ENCODE measurements at regions not wholly inside any gene's neighbourhood (a gene's known extent, or its start where the extent isn't known, plus 50 kb on each side); places are given as distances from the start of the nearest gene placed in this dataset.
"Not testable (repeated sequence)": the region's sequence is repeated elsewhere in the genome, so short reads cannot be mapped to it uniquely, and the experiment has no call there.

DNA sequence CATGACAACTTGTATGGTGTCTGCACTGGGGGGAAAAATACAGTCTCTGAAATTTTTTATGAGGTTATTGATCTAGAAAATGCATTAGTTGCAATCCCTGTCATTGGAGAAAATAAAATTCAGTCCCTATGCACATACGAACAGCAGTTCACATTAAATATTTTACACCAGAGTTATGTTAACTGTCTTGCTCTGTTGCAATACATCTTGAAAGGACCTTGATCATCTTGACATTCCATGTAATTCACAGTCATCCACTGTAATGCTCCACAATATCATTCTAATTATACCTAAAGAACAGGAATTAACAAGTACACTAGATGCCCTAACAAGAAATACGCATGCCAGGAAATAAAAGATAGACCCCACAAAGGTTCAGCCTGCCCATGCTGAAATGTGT, 934.6 kb upstream of the PCDH10 start:
- TF ChIP-seq, protein P1, sequence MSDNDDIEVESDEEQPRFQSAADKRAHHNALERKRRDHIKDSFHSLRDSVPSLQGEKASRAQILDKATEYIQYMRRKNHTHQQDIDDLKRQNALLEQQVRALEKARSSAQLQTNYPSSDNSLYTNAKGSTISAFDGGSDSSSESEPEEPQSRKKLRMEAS (IDR thresholded peaks at IDR 0.05; ENCODE audit: low read depth, low read length), result no peak
- TF ChIP-seq CTCF (IDR thresholded peaks at IDR 0.05; ENCODE audit: low read depth, low read length) (no peak), MYC (IDR thresholded peaks at IDR 0.05; ENCODE audit: low read depth, low read length) (no peak), POLR2A (IDR thresholded peaks at IDR 0.05; ENCODE audit: extremely low read depth, insufficient read length) (no peak)
- no peak for DNase-seq (ENCODE audit: low read depth)
- H3K4me3 ChIP-seq (ENCODE audit: low read depth, low read length), result no peak overlapping the region

GRCh38 chr4:132218406-132218805, 930.7 kb upstream of the PCDH10 start:
- TF ChIP-seq POLR2A (IDR thresholded peaks at IDR 0.05; ENCODE audit: extremely low read depth, insufficient read length) (no peak), MYC (IDR thresholded peaks at IDR 0.05; ENCODE audit: low read depth, low read length) (no peak), CTCF (IDR thresholded peaks at IDR 0.05; ENCODE audit: low read depth, low read length) (no peak)
- TF ChIP-seq, protein P1 (IDR thresholded peaks at IDR 0.05; ENCODE audit: low read depth, low read length), result no peak
- DNase-seq (ENCODE audit: low read depth), result no peak
- no peak overlapping the region for H3K4me3 ChIP-seq (ENCODE audit: low read depth, low read length)

DNA sequence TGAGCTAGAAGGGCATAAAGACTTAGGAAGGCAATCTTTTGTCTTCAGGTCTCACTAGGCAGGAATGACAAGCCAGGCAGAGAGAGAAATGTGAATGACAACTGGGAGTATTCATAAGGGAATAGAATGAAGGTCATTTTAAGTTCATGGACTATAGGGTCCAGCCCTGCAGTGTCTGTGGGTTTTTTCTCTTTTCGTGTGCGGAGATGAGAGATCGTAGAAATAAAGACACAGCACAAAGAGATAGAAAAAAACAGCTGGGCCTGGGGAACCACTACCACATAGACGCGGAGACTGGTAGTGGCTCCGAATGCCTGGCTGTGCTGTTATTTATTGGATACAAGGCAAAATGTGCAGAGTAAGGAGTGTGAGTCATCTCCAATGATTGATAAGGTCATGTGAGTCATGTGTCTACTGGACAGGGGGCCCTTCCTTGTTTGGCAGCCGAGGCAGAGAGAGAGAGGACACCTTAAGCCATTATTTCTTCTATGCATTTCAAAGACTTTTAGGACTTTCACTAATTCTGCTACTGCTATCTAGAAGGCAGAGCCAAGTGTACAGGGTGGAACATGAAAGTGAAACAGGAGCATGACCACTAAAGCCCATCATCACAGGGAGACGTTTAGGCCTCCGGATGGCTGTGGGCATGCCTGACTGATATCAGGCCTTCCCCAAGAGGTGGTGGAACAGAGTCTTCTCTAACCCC, 921.8 kb upstream of the PCDH10 start:
- TF ChIP-seq MYC (IDR thresholded peaks at IDR 0.05; ENCODE audit: low read depth, low read length), result no peak
- TF ChIP-seq POLR2A (IDR thresholded peaks at IDR 0.05; ENCODE audit: extremely low read depth, insufficient read length), result no peak
- TF ChIP-seq CTCF (IDR thresholded peaks at IDR 0.05; ENCODE audit: low read depth, low read length), result no peak
- TF ChIP-seq, protein P1 (IDR thresholded peaks at IDR 0.05; ENCODE audit: low read depth, low read length), result no peak

DNA sequence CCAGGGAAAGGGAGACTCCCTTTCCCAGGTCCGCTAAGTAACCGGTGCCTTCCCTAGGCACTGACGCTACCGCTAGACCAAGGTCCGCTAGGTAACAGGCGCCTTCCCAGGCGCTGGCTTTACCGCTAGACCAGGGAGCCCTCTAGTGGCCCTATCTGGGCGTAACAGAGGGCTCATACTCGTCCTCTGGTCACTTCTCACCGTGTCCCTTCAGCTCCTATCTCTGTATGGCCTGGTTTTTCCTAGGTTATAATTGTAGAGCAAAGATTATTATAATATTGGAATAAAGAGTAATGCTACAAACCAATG, 921.3 kb upstream of the PCDH10 start:
- DNase-seq (ENCODE audit: low read depth), result peak; percentile 32
- H3K4me3 ChIP-seq (ENCODE audit: low read depth, low read length), result not testable (repeated sequence)
- peak; percentile 43 for TF ChIP-seq CTCF (IDR thresholded peaks at IDR 0.05; ENCODE audit: low read depth, low read length)

More for the DNA sequence above, 921.8 kb upstream of the PCDH10 start:
- no peak for DNase-seq (ENCODE audit: low read depth)
- H3K4me3 ChIP-seq (ENCODE audit: low read depth, low read length), result no peak overlapping the region

DNA sequence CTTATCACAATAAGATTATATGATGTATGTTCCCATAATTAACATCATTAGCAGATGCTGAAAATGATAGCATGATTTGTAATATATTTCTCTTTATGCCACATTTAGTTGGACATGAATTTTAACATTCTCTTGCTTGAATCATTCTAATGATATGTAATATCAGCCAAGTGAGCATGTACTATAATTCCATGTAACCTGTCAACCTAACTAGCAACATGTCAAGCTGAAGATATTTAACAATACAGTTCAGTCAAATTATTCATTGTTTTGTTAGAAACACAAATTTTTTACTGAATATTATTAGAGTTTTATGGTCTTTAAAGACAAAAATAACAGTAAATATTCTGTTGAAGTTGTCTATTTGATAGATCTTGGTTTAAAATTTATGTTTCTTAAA, 920.4 kb upstream of the PCDH10 start:
- TF ChIP-seq MYC (IDR thresholded peaks at IDR 0.05; ENCODE audit: low read depth, low read length) (no peak), CTCF (IDR thresholded peaks at IDR 0.05; ENCODE audit: low read depth, low read length) (no peak), POLR2A (IDR thresholded peaks at IDR 0.05; ENCODE audit: extremely low read depth, insufficient read length) (no peak)
- TF ChIP-seq, protein P1 (IDR thresholded peaks at IDR 0.05; ENCODE audit: low read depth, low read length), result no peak
- DNase-seq (ENCODE audit: low read depth), result no peak

GRCh38 chr4:132230025-132230424, 919.1 kb upstream of the PCDH10 start:
- no peak for DNase-seq (ENCODE audit: low read depth)
- H3K4me3 ChIP-seq (ENCODE audit: low read depth, low read length), result no peak overlapping the region
- no peak for TF ChIP-seq MYC (IDR thresholded peaks at IDR 0.05; ENCODE audit: low read depth, low read length)
- no peak for TF ChIP-seq CTCF (IDR thresholded peaks at IDR 0.05; ENCODE audit: low read depth, low read length)
- no peak for TF ChIP-seq POLR2A (IDR thresholded peaks at IDR 0.05; ENCODE audit: extremely low read depth, insufficient read length)
- TF ChIP-seq, protein P1 (IDR thresholded peaks at IDR 0.05; ENCODE audit: low read depth, low read length), result no peak

More for the DNA sequence above, 920.4 kb upstream of the PCDH10 start:
- no peak overlapping the region for H3K4me3 ChIP-seq (ENCODE audit: low read depth, low read length)
